Fibroblast of lung (primary cell): ENCODE measurements at regions not wholly inside any gene's neighbourhood (a gene's known extent, or its start where the extent isn't known, plus 50 kb on each side); places are given as distances from the start of the nearest gene placed in this dataset.

Experiments used
- DNase-seq, 2 donors: peaks; one replicate each; pipeline versions ENCODE4 v3.0.0 to v3.0.0-alpha.2; 2010; ENCODE audit warnings: low read depth in 2 of 2
- H2AFZ ChIP-seq: 2 replicates; pipeline ENCODE4 v1.5.1; 2012; ENCODE audit warnings: low read length, control low read depth, inconsistent platforms
- H3K27ac ChIP-seq: 2 replicates; pipeline ENCODE4 v1.5.1; 2011; ENCODE audit warnings: low read length, control low read depth; ENCODE audit not compliant: insufficient read depth
- H3K27me3 ChIP-seq: 2 replicates; pipeline ENCODE4 v1.5.1; 2011; ENCODE audit warnings: mild to moderate bottlenecking, low read length; ENCODE audit not compliant: control insufficient read depth, insufficient read depth
- H3K36me3 ChIP-seq: 2 replicates; pipeline ENCODE4 v1.5.1; 2011; ENCODE audit warnings: low read length; ENCODE audit not compliant: control insufficient read depth, insufficient read depth
- H3K4me1 ChIP-seq: 2 replicates; pipeline ENCODE4 v1.5.1; 2011; ENCODE audit warnings: low read length; ENCODE audit not compliant: control insufficient read depth, insufficient read depth; ENCODE audit errors: extremely low read depth
- H3K4me2 ChIP-seq: 2 replicates; pipeline ENCODE4 v1.5.1; 2011; ENCODE audit warnings: low read length, control low read depth; ENCODE audit not compliant: insufficient read depth; ENCODE audit errors: extremely low read depth
- H3K4me3 ChIP-seq, 4 experiments: fragments of 200-600 bp in 1 of 4; sonication (generic) in 1 of 4; replicated peaks in 1 of 4; 2 replicates each; pipeline ENCODE4 v1.5.1; 2011 to 2016; ENCODE audit warnings: low read length in 4 of 4, low read depth in 3 of 4, mild to moderate bottlenecking in 3 of 4, control low read depth in 2 of 4, inconsistent platforms in 1 of 4, mixed read lengths in 1 of 4; ENCODE audit not compliant: insufficient read depth in 1 of 4; ENCODE audit errors: control extremely low read depth in 1 of 4
- H3K79me2 ChIP-seq: 2 replicates; pipeline ENCODE4 v1.5.1; 2012; ENCODE audit warnings: mild to moderate bottlenecking, low read length, inconsistent platforms; ENCODE audit not compliant: control insufficient read depth, insufficient read depth
- H3K9ac ChIP-seq: 2 replicates; pipeline ENCODE4 v1.5.1; 2011; ENCODE audit warnings: mild to moderate bottlenecking, low read length, control low read depth; ENCODE audit not compliant: insufficient read depth
- H3K9me3 ChIP-seq: 2 replicates; pipeline ENCODE4 v1.5.1; 2012; ENCODE audit warnings: low read depth, low read length; ENCODE audit not compliant: control insufficient read depth, insufficient read depth
- H4K20me1 ChIP-seq: 2 replicates; pipeline ENCODE4 v1.5.1; 2011; ENCODE audit warnings: low read length; ENCODE audit not compliant: control insufficient read depth, insufficient read depth; ENCODE audit errors: extremely low read depth
- CTCF ChIP-seq, 2 donors: IDR thresholded peaks in 1 of 2; conservative IDR thresholded peaks in 1 of 2; 1 replicate in 1 of 2; 2 replicates in 1 of 2; pipeline ENCODE4 v1.5.1; 2011 to 2012; ENCODE audit warnings: low read length in 2 of 2, control low read depth in 1 of 2, inconsistent platforms in 1 of 2, low read depth in 1 of 2, mild to moderate bottlenecking in 1 of 2
- EZH2 ChIP-seq: IDR thresholded peaks from 2 replicates; pipeline ENCODE4 v1.5.1; 2012; ENCODE audit warnings: low read length, control low read depth, mild to moderate bottlenecking; ENCODE audit errors: missing control alignments

GRCh38 chr3:18512007-18512406 is 86.9 kb upstream of the SATB1 start:
- H3K27me3 ChIP-seq, result no peaks in the 10 kb centered on the region
- DNase-seq, result no peak
- no peaks in the 10 kb centered on the region for H3K4me1 ChIP-seq
- H3K4me3 ChIP-seq, result no peak overlapping the region
- no peak for TF ChIP-seq CTCF (conservative IDR thresholded peaks at IDR 0.05 in 1 of 2, IDR thresholded peaks at IDR 0.05 in 1 of 2; ENCODE audit: low read depth in 1 of 2, low read length in 2 of 2)
- no peak for TF ChIP-seq EZH2
- H3K36me3 ChIP-seq, result no peaks in the 10 kb centered on the region
- no peak overlapping the region for H2AFZ ChIP-seq
- no peak overlapping the region for H3K9ac ChIP-seq
- H3K4me2 ChIP-seq, result no peak overlapping the region
- no peaks in the 10 kb centered on the region for H3K9me3 ChIP-seq
- no peaks in the 10 kb centered on the region for H4K20me1 ChIP-seq
- H3K27ac ChIP-seq, result no peak overlapping the region
- H3K79me2 ChIP-seq, result no peaks in the 10 kb centered on the region

- Histone ChIP-seq H3K9me3 (no peaks in the 10 kb centered on the region), H2AFZ (no peak overlapping the region), H3K27me3 (no peaks in the 10 kb centered on the region), H3K4me1 (no peaks in the 10 kb centered on the region), H3K27ac (no peak overlapping the region), H3K79me2 (no peaks in the 10 kb centered on the region), H4K20me1 (no peaks in the 10 kb centered on the region), H3K36me3 (no peaks in the 10 kb centered on the region), H3K4me3 (no peak overlapping the region), H3K4me2 (no peak overlapping the region), H3K9ac (no peak overlapping the region)
- TF ChIP-seq CTCF (conservative IDR thresholded peaks at IDR 0.05 in 1 of 2, IDR thresholded peaks at IDR 0.05 in 1 of 2; ENCODE audit: low read depth in 1 of 2, low read length in 2 of 2) (no peak), EZH2 (no peak)
- DNase-seq, result no peak
Measured at GRCh38 chr3:18510947-18511346, 85.8 kb upstream of the SATB1 start.

GRCh38 chr3:18507333-18507732 is 82.2 kb upstream of the SATB1 start:
- Histone ChIP-seq H3K4me3 (no peak overlapping the region), H3K36me3 (no peaks in the 10 kb centered on the region), H3K9me3 (no peaks in the 10 kb centered on the region), H3K79me2 (no peaks in the 10 kb centered on the region), H3K4me1 (no peaks in the 10 kb centered on the region), H3K9ac (no peak overlapping the region), H2AFZ (no peak overlapping the region), H4K20me1 (no peaks in the 10 kb centered on the region), H3K27me3 (no peaks in the 10 kb centered on the region), H3K27ac (no peak overlapping the region), H3K4me2 (no peak overlapping the region)
- no peak for TF ChIP-seq CTCF (conservative IDR thresholded peaks at IDR 0.05 in 1 of 2, IDR thresholded peaks at IDR 0.05 in 1 of 2; ENCODE audit: low read depth in 1 of 2, low read length in 2 of 2)
- no peak for TF ChIP-seq EZH2
- no peak for DNase-seq
